ENCODE measurements at regions not wholly inside any gene's neighbourhood (a gene's known extent, or its start where the extent isn't known, plus 50 kb on each side); places are given as distances from the start of the nearest gene placed in this dataset.

- no peak for TF ChIP-seq CTCF (IDR thresholded peaks at IDR 0.05; ENCODE audit: low read depth, low read length)
- no peak overlapping the region for H3K4me3 ChIP-seq (ENCODE audit: low read depth, low read length)
These were observed 65.9 kb upstream of the LRRN2 start for GRCh38 chr1:204751480-204751879.

- no peak for TF ChIP-seq CTCF (IDR thresholded peaks at IDR 0.05; ENCODE audit: low read depth, low read length)
- H3K4me3 ChIP-seq (ENCODE audit: low read depth, low read length), result no peak overlapping the region
These were observed 66.5 kb upstream of the LRRN2 start for GRCh38 chr1:204751883-204752687.

- H3K4me3 ChIP-seq (ENCODE audit: low read depth, low read length), result no peak overlapping the region
- no peak for TF ChIP-seq CTCF (IDR thresholded peaks at IDR 0.05; ENCODE audit: low read depth, low read length)
These were observed 67.1 kb upstream of the LRRN2 start for GRCh38 chr1:204752688-204753040.

GRCh38 chr1:204754821-204755220 is 69.3 kb upstream of the LRRN2 start:
- no peak overlapping the region for H3K4me3 ChIP-seq (ENCODE audit: low read depth, low read length)
- no peak for TF ChIP-seq CTCF (IDR thresholded peaks at IDR 0.05; ENCODE audit: low read depth, low read length)

- TF ChIP-seq CTCF (IDR thresholded peaks at IDR 0.05; ENCODE audit: low read depth, low read length), result no peak
- H3K4me3 ChIP-seq (ENCODE audit: low read depth, low read length), result no peak overlapping the region
These were observed 70.8 kb upstream of the LRRN2 start for GRCh38 chr1:204756349-204756748.

GRCh38 chr1:204756811-204757210 is 71.3 kb upstream of the LRRN2 start:
- H3K4me3 ChIP-seq (ENCODE audit: low read depth, low read length), result no peak overlapping the region
- no peak for TF ChIP-seq CTCF (IDR thresholded peaks at IDR 0.05; ENCODE audit: low read depth, low read length)

- no peak for TF ChIP-seq CTCF (IDR thresholded peaks at IDR 0.05; ENCODE audit: low read depth, low read length)
- no peak overlapping the region for H3K4me3 ChIP-seq (ENCODE audit: low read depth, low read length)
These were observed 73.1 kb upstream of the LRRN2 start for GRCh38 chr1:204758601-204759000.

Measured in WI38 (cell line).